ENCODE measurements at regions not wholly inside any gene's neighbourhood (a gene's known extent, or its start where the extent isn't known, plus 50 kb on each side); places are given as distances from the start of the nearest gene placed in this dataset.

GRCh38 chr5:92809855-92810465, 771.1 kb downstream of the NR2F1-AS1 start:
- TF ChIP-seq CTCF (conservative IDR thresholded peaks at IDR 0.05; ENCODE audit: low read length) (no peak), EZH2phosphoT487 (IDR thresholded peaks at IDR 0.05; ENCODE audit: borderline replicate concordance) (no peak)

Measured in Loucy (cell line).